Activated T-cell treated with anti-CD3 and anti-CD28 coated beads, Interleukin-2, amount 50 U/mL, for 72 hours (primary cell): ENCODE measurements at regions not wholly inside any gene's neighbourhood (a gene's known extent, or its start where the extent isn't known, plus 50 kb on each side); places are given as distances from the start of the nearest gene placed in this dataset.
"Not testable (repeated sequence)": the region's sequence is repeated elsewhere in the genome, so short reads cannot be mapped to it uniquely, and the experiment has no call there.

Experiments
- ATAC-seq, 2 donors: fragments of 150-1000 bp; cut with Tn5 transposase; replicated peaks in 1 of 2; 2 replicates each; pipeline ENCODE4 v1.10.0; 2021; ENCODE audit warnings: moderate library complexity in 2 of 2, mild to moderate bottlenecking in 1 of 2
- DNase-seq, 2 donors: peaks; one replicate each; pipeline ENCODE4 v3.0.0; 2021 to 2022; ENCODE audit warnings: mixed read lengths in 1 of 2
- H3K27ac Mint-ChIP-seq: one replicate; pipeline ENCODE4 v1.8.0; 2022; ENCODE audit warnings: mild to moderate bottlenecking, moderate library complexity, mixed read lengths
- H3K27me3 Mint-ChIP-seq: one replicate; pipeline ENCODE4 v1.8.0; 2022; ENCODE audit warnings: low read depth, mixed read lengths
- H3K36me3 Mint-ChIP-seq, 2 donors: one replicate each; pipeline ENCODE4 v1.8.0; 2022; ENCODE audit warnings: mixed read lengths in 2 of 2, mild to moderate bottlenecking in 1 of 2; ENCODE audit not compliant: insufficient read depth in 2 of 2
- H3K4me1 Mint-ChIP-seq: one replicate; pipeline ENCODE4 v1.8.0; 2022; ENCODE audit warnings: low read depth, mixed read lengths
- H3K4me3 Mint-ChIP-seq, 2 donors: one replicate each; pipeline ENCODE4 v1.8.0; 2022; ENCODE audit warnings: mild to moderate bottlenecking in 2 of 2, mixed read lengths in 2 of 2, moderate library complexity in 2 of 2
- H3K9me3 Mint-ChIP-seq, 2 donors: one replicate each; pipeline ENCODE4 v1.8.0; 2022; ENCODE audit warnings: mixed read lengths in 2 of 2

GRCh38 chr7:360454-361100 is 70.6 kb downstream of the FOXL3 start:
- Mint-ChIP-seq H3K36me3 (peaks cover 6 to 7% of the 10 kb centered on the region in 2 donors), H3K4me3 (peak overlapping the region; percentile 82 to 83), H3K9me3 (no peaks in the 10 kb centered on the region), H3K27ac (peak overlapping the region; percentile 78), H3K27me3 (no peaks in the 10 kb centered on the region), H3K4me1 (peaks cover 52% of the 10 kb centered on the region)
- ATAC-seq (peak; percentile 70 to 75), DNase-seq (peak; percentile 51 to 56)

GRCh38 chr7:361182-361581 is 71.2 kb downstream of the FOXL3 start:
- Mint-ChIP-seq H3K4me1 (peaks cover 58% of the 10 kb centered on the region), H3K4me3 (peak overlapping the region; percentile 82 to 83)
- DNase-seq, H3K36me3 Mint-ChIP-seq, H3K27me3 Mint-ChIP-seq, H3K9me3 Mint-ChIP-seq, H3K27ac Mint-ChIP-seq, ATAC-seq: not testable (repeated sequence)

GRCh38 chr7:361680-362401 is 71.9 kb downstream of the FOXL3 start:
- peaks cover 64% of the 10 kb centered on the region for H3K4me1 Mint-ChIP-seq
- peaks cover 6 to 7% of the 10 kb centered on the region in 2 donors for H3K36me3 Mint-ChIP-seq
- peak overlapping the region; percentile 90 for H3K27ac Mint-ChIP-seq
- DNase-seq (no peak), ATAC-seq (no peak)
- peak overlapping the region; percentile 88 to 93 for H3K4me3 Mint-ChIP-seq
- H3K27me3 Mint-ChIP-seq: no peaks in the 10 kb centered on the region
- no peaks in the 10 kb centered on the region for H3K9me3 Mint-ChIP-seq

GRCh38 chr7:362402-363096 is 72.6 kb downstream of the FOXL3 start:
- Mint-ChIP-seq H3K9me3 (no peaks in the 10 kb centered on the region), H3K27me3 (no peaks in the 10 kb centered on the region), H3K27ac (peak overlapping the region; percentile 90), H3K36me3 (peaks cover 6 to 7% of the 10 kb centered on the region in 2 donors), H3K4me1 (peaks cover 68% of the 10 kb centered on the region), H3K4me3 (peak overlapping the region; percentile 88 to 93)
- peak; percentile 51 to 55 for ATAC-seq
- DNase-seq: peak; percentile 45 to 54

GRCh38 chr7:363626-364025 is 73.7 kb downstream of the FOXL3 start:
- ATAC-seq (no peak), DNase-seq (no peak)
- peaks cover 68% of the 10 kb centered on the region for H3K4me1 Mint-ChIP-seq
- peak overlapping the region in 1 of 2 donors; percentile 88 for H3K4me3 Mint-ChIP-seq
- H3K36me3 Mint-ChIP-seq: peaks cover 6 to 7% of the 10 kb centered on the region in 2 donors
- no peaks in the 10 kb centered on the region for H3K27me3 Mint-ChIP-seq
- H3K27ac Mint-ChIP-seq: no peak overlapping the region
- no peaks in the 10 kb centered on the region for H3K9me3 Mint-ChIP-seq

- DNase-seq (no peak), ATAC-seq (no peak)
- Mint-ChIP-seq H3K9me3 (no peaks in the 10 kb centered on the region), H3K4me3 (no peak overlapping the region), H3K27ac (no peak overlapping the region), H3K36me3 (peaks cover 4 to 7% of the 10 kb centered on the region in 2 donors), H3K4me1 (peaks cover 68% of the 10 kb centered on the region), H3K27me3 (no peaks in the 10 kb centered on the region)
These were observed 74.6 kb downstream of the FOXL3 start for GRCh38 chr7:364536-364935.

DNA sequence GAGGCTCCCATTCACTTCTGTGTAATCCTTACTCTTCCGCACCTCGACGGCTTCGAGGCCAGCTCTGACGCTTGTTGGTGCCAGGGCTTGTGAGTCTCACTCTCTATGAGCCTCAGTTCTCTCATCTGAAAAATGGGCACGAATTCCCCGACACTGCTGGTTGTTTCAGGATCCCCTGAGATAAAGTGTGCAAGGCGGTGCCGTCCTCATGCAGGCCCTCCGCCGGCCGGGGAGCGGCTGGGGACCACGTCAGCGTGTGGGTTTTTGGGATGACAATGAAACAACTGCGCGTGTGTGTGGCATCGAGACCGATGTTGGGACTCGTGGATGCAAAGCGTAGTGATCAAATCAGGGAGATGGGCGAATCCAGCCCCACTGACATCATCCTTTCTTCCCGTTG is 75.6 kb downstream of the FOXL3 start:
- ATAC-seq: no peak
- no peaks in the 10 kb centered on the region for H3K9me3 Mint-ChIP-seq
- no peak overlapping the region for H3K27ac Mint-ChIP-seq
- DNase-seq: no peak
- peak overlapping the region; percentile 58 to 80 for H3K4me3 Mint-ChIP-seq
- H3K36me3 Mint-ChIP-seq: peaks cover 4 to 7% of the 10 kb centered on the region in 2 donors
- peaks cover 59% of the 10 kb centered on the region for H3K4me1 Mint-ChIP-seq
- H3K27me3 Mint-ChIP-seq: no peaks in the 10 kb centered on the region

GRCh38 chr7:366161-366803 is 76.3 kb downstream of the FOXL3 start:
- ATAC-seq (peak in 1 of 2 donors; percentile 26), DNase-seq (no peak)
- Mint-ChIP-seq H3K27me3 (no peaks in the 10 kb centered on the region), H3K36me3 (peaks cover 4 to 7% of the 10 kb centered on the region in 2 donors), H3K4me1 (peaks cover 54% of the 10 kb centered on the region), H3K9me3 (no peaks in the 10 kb centered on the region), H3K4me3 (peak overlapping the region; percentile 58 to 80), H3K27ac (peak overlapping the region; percentile 21)

DNA sequence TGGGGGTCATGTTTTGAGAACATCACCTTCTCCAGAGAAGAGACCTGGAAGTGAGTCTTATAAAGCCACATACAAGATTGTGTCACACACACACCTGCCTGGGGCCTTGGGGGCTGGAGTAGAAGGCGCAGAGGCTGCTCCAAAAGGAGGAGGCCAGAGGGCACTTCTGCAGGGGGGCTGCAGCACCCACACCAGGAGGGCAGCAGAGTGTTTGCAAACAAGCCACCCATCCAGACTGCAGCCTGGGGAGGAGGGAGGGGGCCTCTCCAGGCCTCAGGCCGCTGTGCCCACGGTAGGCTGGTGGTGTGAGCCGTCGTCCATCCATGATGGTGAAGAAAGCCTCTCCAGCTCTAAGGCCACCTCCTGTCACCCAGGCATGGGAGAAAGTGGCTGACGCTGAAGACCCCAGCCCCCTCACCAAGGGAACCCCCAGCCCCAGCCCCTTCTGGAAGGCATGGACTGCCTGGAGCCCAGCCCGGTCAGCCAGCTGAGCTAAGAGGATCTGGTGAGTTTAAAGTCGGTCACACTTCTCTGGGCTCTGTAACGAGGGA is 77.5 kb downstream of the FOXL3 start:
- no peak for ATAC-seq
- no peak overlapping the region for H3K27ac Mint-ChIP-seq
- H3K4me3 Mint-ChIP-seq: no peak overlapping the region
- peaks cover 45% of the 10 kb centered on the region for H3K4me1 Mint-ChIP-seq
- DNase-seq: no peak
- H3K36me3 Mint-ChIP-seq: peaks cover 0 to under 1% of the 10 kb centered on the region in 2 donors
- no peaks in the 10 kb centered on the region for H3K9me3 Mint-ChIP-seq
- no peaks in the 10 kb centered on the region for H3K27me3 Mint-ChIP-seq

GRCh38 chr7:368651-369475 is 78.9 kb downstream of the FOXL3 start:
- Mint-ChIP-seq H3K36me3 (no peaks in the 10 kb centered on the region), H3K4me3 (no peak overlapping the region), H3K27ac (no peak overlapping the region), H3K9me3 (no peaks in the 10 kb centered on the region), H3K27me3 (no peaks in the 10 kb centered on the region), H3K4me1 (peaks cover 32% of the 10 kb centered on the region)
- DNase-seq (no peak), ATAC-seq (no peak)

DNA sequence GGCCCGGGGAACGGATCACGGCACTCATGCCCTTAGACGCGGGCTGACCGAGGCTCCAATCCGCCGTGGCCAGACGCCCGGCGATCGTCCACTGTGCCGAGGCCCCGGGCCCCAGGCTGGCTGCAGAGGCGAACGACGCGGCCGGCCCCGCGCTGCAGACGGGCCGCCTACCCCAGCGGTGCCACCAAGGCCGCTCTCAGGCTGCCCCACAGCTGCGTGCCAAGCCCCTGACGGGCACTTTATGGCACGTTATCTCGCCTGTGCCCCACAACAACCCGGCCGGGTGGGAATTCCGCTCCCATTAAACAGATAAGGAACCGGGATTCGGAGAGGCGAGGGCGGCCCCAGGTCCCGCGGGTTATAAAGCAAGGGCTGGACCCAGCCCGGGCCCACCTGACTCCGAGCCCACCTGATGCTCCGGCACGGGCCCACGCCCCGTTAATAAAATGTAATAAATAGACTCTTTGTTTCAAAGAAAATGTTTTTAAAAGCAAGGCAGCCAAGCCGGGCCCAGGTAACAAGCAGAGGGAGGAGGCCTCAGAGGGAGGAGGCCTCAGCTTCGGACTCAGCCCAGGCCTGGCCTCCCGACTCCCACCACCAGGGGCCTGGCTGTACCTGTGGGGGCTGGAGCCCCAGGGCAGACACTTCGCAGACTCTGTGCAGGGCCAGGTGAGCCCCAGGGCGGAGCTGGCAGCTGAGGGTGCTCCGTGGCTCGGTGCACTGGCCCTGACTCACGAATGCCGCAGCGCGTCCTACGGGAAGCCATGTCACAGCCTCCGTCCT is 79.7 kb downstream of the FOXL3 start:
- Mint-ChIP-seq H3K36me3 (no peaks in the 10 kb centered on the region), H3K27ac (no peak overlapping the region), H3K27me3 (no peaks in the 10 kb centered on the region), H3K9me3 (no peaks in the 10 kb centered on the region), H3K4me3 (no peak overlapping the region), H3K4me1 (peaks cover 25% of the 10 kb centered on the region)
- DNase-seq (no peak), ATAC-seq (no peak)
